K562 (cell line): ENCODE measurements at regions not wholly inside any gene's neighbourhood (a gene's known extent, or its start where the extent isn't known, plus 50 kb on each side); places are given as distances from the start of the nearest gene placed in this dataset.

Source experiments
- ATAC-seq: fragments of 200-7000 bp; cut with Tn5 transposase; 3 replicates; pipeline ENCODE4 v1.9.1; 2020; ENCODE audit warnings: moderate library complexity
- BruUV-seq: library from RNA; stranded (reverse); fragments of 400-500 nt; replicated peaks from 2 replicates; lab custom pipeline; 2021; lab: Mats Ljungman, UMichigan
- CTCF ChIA-PET: fragments of 300-600 bp; formaldehyde crosslinking; extraction: SDS; loops from one replicate; lab custom pipeline; 2021; ENCODE audit warnings: low intra/inter-chr PET ratio; lab: Yijun Ruan, JAX
- POLR2A ChIA-PET: fragments of 300-600, 350-650 bp; sonication (Branson Sonifier 250); formaldehyde crosslinking; extraction: SDS; loops from one replicate; lab custom pipeline; 2021; ENCODE audit warnings: antibody characterized with exemption, inconsistent platforms; lab: Yijun Ruan, JAX
- DNase-seq, 4 experiments: peaks; one replicate each; pipeline versions ENCODE4 v3.0.0 to v3.0.0-alpha.2; 2011 to 2018; ENCODE audit warnings: low spot score in 3 of 4, mixed read lengths in 3 of 4; ENCODE audit errors: extremely low read depth in 1 of 4
- FAIRE-seq: peaks from 2 replicates; lab custom pipeline; 2011; peaks lifted over from hg19 to GRCh38; lab: Jason Lieb, UNC
- H2AFZ ChIP-seq: 2 replicates; pipeline ENCODE4 v1.6.0; 2011; ENCODE audit warnings: low read depth, low read length, control low read depth, inconsistent platforms
- H3K27ac ChIP-seq: fragments of 200-600 bp; 3 replicates; pipeline ENCODE4 v1.8.0; 2011; ENCODE audit warnings: low read depth, mild to moderate bottlenecking, control low read depth, inconsistent platforms, low read length, moderate library complexity, mixed read lengths; ENCODE audit errors: extremely low read depth
- H3K27me3 ChIP-seq, 2 experiments: fragments of 300-600 bp in 1 of 2; 2 replicates in 1 of 2; 3 replicates in 1 of 2; pipeline versions ENCODE4 v1.6.0 to v1.8.0; 2011; ENCODE audit warnings: inconsistent platforms in 2 of 2, low read length in 2 of 2, mild to moderate bottlenecking in 1 of 2, mixed read lengths in 1 of 2, moderate library complexity in 1 of 2; ENCODE audit not compliant: control insufficient read depth in 2 of 2, insufficient read depth in 2 of 2
- H3K36me3 ChIP-seq: fragments of 300-600 bp; 3 replicates; pipeline ENCODE4 v1.8.0; 2011; ENCODE audit warnings: mild to moderate bottlenecking, low read length, inconsistent platforms; ENCODE audit not compliant: control insufficient read depth, insufficient read depth
- H3K4me1 ChIP-seq, 2 experiments: fragments of 200-600 bp in 1 of 2; replicated peaks in 1 of 2; 2 replicates in 1 of 2; 3 replicates in 1 of 2; pipeline versions ENCODE4 v1.5.1 to v1.8.0; 2011; ENCODE audit warnings: inconsistent platforms in 2 of 2, low read length in 2 of 2, mild to moderate bottlenecking in 1 of 2, mixed read lengths in 1 of 2, moderate library complexity in 1 of 2; ENCODE audit not compliant: control insufficient read depth in 2 of 2, insufficient read depth in 2 of 2
- H3K4me2 ChIP-seq: 2 replicates; pipeline ENCODE4 v1.6.1; 2011; ENCODE audit warnings: low read length, control low read depth, inconsistent platforms, mixed read lengths; ENCODE audit not compliant: insufficient read depth
- H3K4me3 ChIP-seq: fragments of 200-600 bp; sonication (generic), shearing (Covaris generic); 2 replicates; pipeline ENCODE4 v1.5.1; 2016; ENCODE audit warnings: control low read depth, inconsistent platforms
- H3K79me2 ChIP-seq: fragments of 200-600 bp; 3 replicates; pipeline ENCODE4 v1.8.0; 2011; ENCODE audit warnings: low read length, inconsistent platforms; ENCODE audit not compliant: control insufficient read depth, insufficient read depth
- H3K9ac ChIP-seq, 2 experiments: 2 replicates each; pipeline versions ENCODE4 v1.6.0 to v1.6.1; 2011; ENCODE audit warnings: low read depth in 2 of 2, low read length in 2 of 2, control low read depth in 1 of 2, inconsistent platforms in 1 of 2, mild to moderate bottlenecking in 1 of 2, mixed read lengths in 1 of 2; ENCODE audit not compliant: insufficient read depth in 1 of 2
- H3K9me1 ChIP-seq: one replicate; pipeline ENCODE4 v1.6.0; 2011; ENCODE audit warnings: inconsistent platforms, mild to moderate bottlenecking, low read length, moderate library complexity; ENCODE audit not compliant: control insufficient read depth, insufficient read depth
- H3K9me3 ChIP-seq: replicated peaks from 2 replicates; pipeline ENCODE4 v1.5.1; 2011; ENCODE audit warnings: low read depth, low read length, inconsistent platforms; ENCODE audit not compliant: control insufficient read depth, insufficient read depth
- H4K20me1 ChIP-seq: replicated peaks from 2 replicates; pipeline ENCODE4 v1.6.1; 2011; ENCODE audit warnings: low read length, inconsistent platforms, mixed read lengths; ENCODE audit not compliant: control insufficient read depth, insufficient read depth
- CHD1 ChIP-seq: fragments of 200-600 bp; sonication (generic); IDR thresholded peaks from one replicate; pipeline ENCODE4 v1.6.1; 2012; ENCODE audit warnings: mild to moderate bottlenecking, moderate library complexity, low read length, inconsistent platforms
- CTCFL ChIP-seq: IDR thresholded peaks from 2 replicates; pipeline ENCODE4 v1.6.1; 2011; ENCODE audit warnings: borderline replicate concordance, low read depth, mild to moderate bottlenecking, moderate library complexity, low read length; ENCODE audit not compliant: insufficient read depth, poor library complexity, severe bottlenecking
- KHSRP ChIP-seq: fragments of 450-650 bp; IDR thresholded peaks from 2 replicates; pipeline ENCODE4 v1.6.1; 2017
- KLF16 ChIP-seq: IDR thresholded peaks from 2 replicates; pipeline ENCODE4 v1.6.1; 2016; ENCODE audit warnings: antibody characterized with exemption
- POLR3G ChIP-seq: IDR thresholded peaks from 2 replicates; pipeline ENCODE4 v1.6.1; 2011; ENCODE audit not compliant: insufficient read length, insufficient replicate concordance; ENCODE audit errors: extremely low read depth
- TAL1 ChIP-seq: fragments of 450-650 bp; IDR thresholded peaks from 2 replicates; pipeline ENCODE4 v1.6.1; 2016; ENCODE audit warnings: mild to moderate bottlenecking
- ZNF444 ChIP-seq: fragments of 250-450 bp; sonication (Bioruptor Pico); IDR thresholded peaks from 2 replicates; pipeline ENCODE4 v1.4.0; 2020; ENCODE audit warnings: mild to moderate bottlenecking, moderate library complexity
- WGBS: fragments of 100-300 bp; shearing (Covaris generic); methylation state at CpG from one replicate; pipeline ENCODE4 v1.1.6; 2016; ENCODE audit warnings: low coverage, mixed read lengths; ENCODE audit not compliant: insufficient coverage; ENCODE audit errors: missing lambda C conversion rate; 5-methylcytosine and 5-hydroxymethylcytosine counted together
- in situ Hi-C: fragments of 300-500 bp; cut with MboI; formaldehyde crosslinking; loops from 4 replicates; pipeline ENCODE4 v1.15.0; 2018; ENCODE audit warnings: inconsistent platforms, mixed read lengths
- intact Hi-C: fragments of 100-400 bp; cut with micrococcal nuclease; formaldehyde crosslinking; loops from 2 replicates; pipeline ENCODE4 v1.14.2; 2022

DNA sequence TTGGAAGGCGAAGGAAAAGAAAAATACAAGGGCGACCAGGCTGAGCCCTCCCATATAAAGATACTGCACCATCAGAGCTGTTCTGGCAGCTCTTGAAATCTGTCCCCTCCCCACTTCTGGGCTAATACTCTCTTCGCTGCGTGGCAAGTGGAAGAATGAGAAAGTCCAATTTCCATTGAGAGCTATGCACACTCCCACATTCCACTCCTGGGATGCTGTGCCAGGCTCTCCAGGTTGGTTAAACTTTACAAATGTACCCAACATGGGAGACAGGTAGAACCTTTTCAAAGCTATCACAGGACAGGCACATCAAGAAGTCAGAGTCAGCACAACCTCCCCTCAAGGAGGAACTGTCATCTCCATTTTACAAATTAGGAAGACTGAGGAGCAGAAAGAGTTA is 465.0 kb downstream of the SHQ1 start:
- no TSS peak for BruUV-seq
- ChIA-PET POLR2A (no interaction called here), CTCF (no interaction called here)
- FAIRE-seq (no peak), ATAC-seq (no peak), DNase-seq (no peak)
- no peaks in the 10 kb centered on the region for H3K9me3 ChIP-seq
- H3K4me3 ChIP-seq, result no peak overlapping the region
- peaks cover 35% of the 10 kb centered on the region for H3K36me3 ChIP-seq
- peaks cover 100% of the 10 kb centered on the region for H3K79me2 ChIP-seq
- no peak overlapping the region for H3K27ac ChIP-seq
- H2AFZ ChIP-seq, result no peak overlapping the region
- WGBS, result 93% methylated on average over 4 of the region's 4 CpGs
- H3K27me3 ChIP-seq, result no peaks in the 10 kb centered on the region
- H3K4me1 ChIP-seq, result peaks cover 0 to 25% of the 10 kb centered on the region in 2 experiments; a peak in 2 of 5 replicates
- H3K9me1 ChIP-seq, result no peaks in the 10 kb centered on the region
- peaks cover 63% of the 10 kb centered on the region for H4K20me1 ChIP-seq
- TF ChIP-seq KHSRP (no peak), ZNF444 (CRISPR knock-in tag) (no peak), CTCFL (no peak), KLF16 (no peak), POLR3G (no peak), TAL1 (no peak), CHD1 (no peak)
- no peak overlapping the region for H3K4me2 ChIP-seq
- intact Hi-C loops, result no loop called here
- in situ Hi-C loops, result no loop called here
- no peak overlapping the region for H3K9ac ChIP-seq
